ENCODE measurements at regions not wholly inside any gene's neighbourhood (a gene's known extent, or its start where the extent isn't known, plus 50 kb on each side); places are given as distances from the start of the nearest gene placed in this dataset.

DNA sequence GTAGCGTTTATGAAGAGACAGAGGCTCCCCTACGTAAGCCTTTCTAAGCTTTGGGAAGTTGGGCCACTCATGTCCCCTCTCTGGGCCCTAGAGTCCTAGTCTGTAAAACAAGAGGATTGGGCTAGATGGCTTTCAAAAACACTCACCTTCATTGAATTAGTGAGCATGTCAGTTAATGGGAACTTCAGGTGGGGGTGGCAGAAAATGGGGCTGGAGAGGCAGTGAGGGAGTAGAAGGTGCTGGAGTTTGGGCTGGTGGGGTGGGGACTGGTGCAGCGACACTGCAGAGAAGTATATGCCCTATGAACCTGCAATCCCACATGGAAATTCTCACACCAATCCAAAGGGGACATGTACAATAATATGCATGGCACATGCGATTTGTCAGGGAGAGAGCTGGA, 182.7 kb downstream of the C1orf94 start:
- TF ChIP-seq, protein P1, sequence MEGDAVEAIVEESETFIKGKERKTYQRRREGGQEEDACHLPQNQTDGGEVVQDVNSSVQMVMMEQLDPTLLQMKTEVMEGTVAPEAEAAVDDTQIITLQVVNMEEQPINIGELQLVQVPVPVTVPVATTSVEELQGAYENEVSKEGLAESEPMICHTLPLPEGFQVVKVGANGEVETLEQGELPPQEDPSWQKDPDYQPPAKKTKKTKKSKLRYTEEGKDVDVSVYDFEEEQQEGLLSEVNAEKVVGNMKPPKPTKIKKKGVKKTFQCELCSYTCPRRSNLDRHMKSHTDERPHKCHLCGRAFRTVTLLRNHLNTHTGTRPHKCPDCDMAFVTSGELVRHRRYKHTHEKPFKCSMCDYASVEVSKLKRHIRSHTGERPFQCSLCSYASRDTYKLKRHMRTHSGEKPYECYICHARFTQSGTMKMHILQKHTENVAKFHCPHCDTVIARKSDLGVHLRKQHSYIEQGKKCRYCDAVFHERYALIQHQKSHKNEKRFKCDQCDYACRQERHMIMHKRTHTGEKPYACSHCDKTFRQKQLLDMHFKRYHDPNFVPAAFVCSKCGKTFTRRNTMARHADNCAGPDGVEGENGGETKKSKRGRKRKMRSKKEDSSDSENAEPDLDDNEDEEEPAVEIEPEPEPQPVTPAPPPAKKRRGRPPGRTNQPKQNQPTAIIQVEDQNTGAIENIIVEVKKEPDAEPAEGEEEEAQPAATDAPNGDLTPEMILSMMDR (IDR thresholded peaks at IDR 0.05), result no peak
- TF ChIP-seq EP300 (IDR thresholded peaks at IDR 0.05; ENCODE audit: low read depth), result no peak
